H1 (cell line): ENCODE measurements at regions not wholly inside any gene's neighbourhood (a gene's known extent, or its start where the extent isn't known, plus 50 kb on each side); places are given as distances from the start of the nearest gene placed in this dataset.

ENCODE experiments used
- CTCF ChIA-PET: fragments of 300-600 bp; sonication (Branson Sonifier 250); formaldehyde crosslinking; loops from one replicate; lab custom pipeline; 2021; ENCODE audit not compliant: partially characterized antibody; lab: Charles Lee
- POLR2A ChIA-PET: fragments of 300-600 bp; sonication (Branson Sonifier 250); formaldehyde crosslinking; loops from one replicate; lab custom pipeline; 2021; ENCODE audit warnings: inconsistent platforms; ENCODE audit not compliant: partially characterized antibody; lab: Charles Lee
- DNase-seq, 2 experiments: peaks; one replicate each; pipeline versions ENCODE4 v3.0.0 to v3.0.0-alpha.2; 2010 to 2022; ENCODE audit warnings: low spot score in 2 of 2, low read depth in 1 of 2, mixed read lengths in 1 of 2
- FAIRE-seq: peaks from 2 replicates; lab custom pipeline; 2011; peaks lifted over from hg19 to GRCh38; lab: Jason Lieb, UNC
- H2AFZ ChIP-seq: 2 replicates; pipeline ENCODE4 v1.8.1; 2012; ENCODE audit warnings: low read length, inconsistent platforms
- H2AK5ac ChIP-seq: 2 replicates; pipeline ENCODE4 v1.6.1; 2013; ENCODE audit warnings: low read depth, low read length
- H2BK120ac ChIP-seq: replicated peaks from 2 replicates; pipeline ENCODE3; 2013; ENCODE audit warnings: low read depth, low read length, inconsistent platforms
- H2BK12ac ChIP-seq: 2 replicates; pipeline ENCODE4 v1.6.1; 2013; ENCODE audit warnings: low read depth, low read length
- H2BK15ac ChIP-seq: 2 replicates; pipeline ENCODE4 v1.6.1; 2013; ENCODE audit warnings: low read length
- H2BK20ac ChIP-seq: 2 replicates; pipeline ENCODE4 v1.6.1; 2013; ENCODE audit warnings: low read length
- H2BK5ac ChIP-seq: 2 replicates; pipeline ENCODE4 v1.6.1; 2013; ENCODE audit warnings: low read depth, low read length
- H3K14ac ChIP-seq: 2 replicates; pipeline ENCODE4 v1.6.1; 2013; ENCODE audit warnings: inconsistent platforms; ENCODE audit not compliant: insufficient read length
- H3K18ac ChIP-seq: 2 replicates; pipeline ENCODE4 v1.6.1; 2013; ENCODE audit warnings: low read length; ENCODE audit errors: extremely low read depth
- H3K23ac ChIP-seq: 2 replicates; pipeline ENCODE4 v1.6.1; 2013; ENCODE audit warnings: inconsistent platforms; ENCODE audit not compliant: insufficient read length
- H3K23me2 ChIP-seq: 2 replicates; pipeline ENCODE4 v1.6.1; 2013; ENCODE audit warnings: low read depth, low read length
- H3K27ac ChIP-seq: 2 replicates; pipeline ENCODE4 v1.6.1; 2011; ENCODE audit warnings: low read depth, low read length, inconsistent platforms
- H3K27me3 ChIP-seq, 4 experiments: replicated peaks in 1 of 4; 1 replicate in 1 of 4; 2 replicates in 3 of 4; pipeline versions ENCODE4 v1.6.1 to v1.8.1; 2011 to 2013; ENCODE audit warnings: low read length in 3 of 4, mild to moderate bottlenecking in 3 of 4, inconsistent platforms in 2 of 4, mixed read lengths in 2 of 4, moderate library complexity in 1 of 4; ENCODE audit not compliant: control insufficient read depth in 3 of 4, insufficient read depth in 3 of 4; ENCODE audit errors: extremely low read depth in 1 of 4
- H3K36me3 ChIP-seq, 4 experiments: 2 replicates each; pipeline versions ENCODE4 v1.6.1 to v1.8.1; 2011 to 2013; ENCODE audit warnings: mild to moderate bottlenecking in 4 of 4, low read length in 3 of 4, moderate library complexity in 2 of 4, control low read depth in 1 of 4, inconsistent platforms in 1 of 4; ENCODE audit not compliant: insufficient read depth in 4 of 4, control insufficient read depth in 2 of 4
- H3K4ac ChIP-seq: replicated peaks from 2 replicates; pipeline ENCODE3; 2013; ENCODE audit warnings: low read length, low read depth, mixed read lengths, inconsistent platforms; ENCODE audit not compliant: insufficient read length
- H3K4me1 ChIP-seq, 4 experiments: replicated peaks in 1 of 4; 1 replicate in 1 of 4; 2 replicates in 3 of 4; pipeline versions ENCODE4 v1.6.1 to v1.8.1; 2011 to 2013; ENCODE audit warnings: low read length in 3 of 4, inconsistent platforms in 2 of 4, mixed read lengths in 1 of 4; ENCODE audit not compliant: insufficient read depth in 4 of 4, control insufficient read depth in 3 of 4
- H3K4me2 ChIP-seq, 2 experiments: 2 replicates each; pipeline versions ENCODE4 v1.6.1 to v1.8.1; 2011 to 2013; ENCODE audit warnings: low read depth in 2 of 2, low read length in 2 of 2, control low read depth in 1 of 2, inconsistent platforms in 1 of 2, mild to moderate bottlenecking in 1 of 2; ENCODE audit not compliant: insufficient read depth in 1 of 2
- H3K4me3 ChIP-seq, 4 experiments: fragments of 200-600, 300-600 bp in 1 of 4; sonication (generic), shearing (Covaris generic), sonication (Bioruptor Twin) in 1 of 4; 2 replicates each; pipeline versions ENCODE4 v1.5.1 to v1.8.1; 2011 to 2016; ENCODE audit warnings: low read length in 4 of 4, low read depth in 3 of 4, control low read depth in 2 of 4, inconsistent platforms in 2 of 4, mild to moderate bottlenecking in 2 of 4, mixed read lengths in 1 of 4, moderate library complexity in 1 of 4; ENCODE audit not compliant: insufficient read depth in 2 of 4; ENCODE audit errors: extremely low read depth in 1 of 4
- H3K56ac ChIP-seq: replicated peaks from 2 replicates; pipeline ENCODE3; 2013; ENCODE audit warnings: low read depth, mild to moderate bottlenecking, mixed read lengths, low read length, inconsistent platforms; ENCODE audit not compliant: insufficient read length
- H3K79me1 ChIP-seq: 2 replicates; pipeline ENCODE4 v1.6.1; 2013; ENCODE audit warnings: low read depth, low read length, control low read depth
- H3K79me2 ChIP-seq, 2 experiments: 2 replicates each; pipeline versions ENCODE4 v1.6.1 to v1.8.1; 2012 to 2013; ENCODE audit warnings: low read length in 2 of 2, mild to moderate bottlenecking in 2 of 2, inconsistent platforms in 1 of 2; ENCODE audit not compliant: insufficient read depth in 2 of 2, control insufficient read depth in 1 of 2
- H3K9ac ChIP-seq, 4 experiments: replicated peaks in 1 of 4; 1 replicate in 1 of 4; 2 replicates in 3 of 4; pipeline versions ENCODE4 v1.6.1 to v1.8.1; 2011 to 2013; ENCODE audit warnings: low read depth in 3 of 4, low read length in 3 of 4, control low read depth in 2 of 4, mild to moderate bottlenecking in 2 of 4, moderate library complexity in 2 of 4, inconsistent platforms in 1 of 4; ENCODE audit errors: extremely low read depth in 1 of 4
- H3K9me3 ChIP-seq, 2 experiments: 2 replicates each; pipeline versions ENCODE4 v1.6.1 to v1.8.1; 2012 to 2013; ENCODE audit warnings: mild to moderate bottlenecking in 2 of 2, moderate library complexity in 2 of 2, control low read depth in 1 of 2, inconsistent platforms in 1 of 2, low read depth in 1 of 2, low read length in 1 of 2, mixed read lengths in 1 of 2; ENCODE audit not compliant: insufficient read depth in 2 of 2
- H4K20me1 ChIP-seq, 2 experiments: replicated peaks in 1 of 2; 2 replicates each; pipeline versions ENCODE3 to v1.8.1; 2011 to 2013; ENCODE audit warnings: inconsistent platforms in 2 of 2, low read length in 2 of 2, mild to moderate bottlenecking in 1 of 2; ENCODE audit not compliant: insufficient read depth in 2 of 2, control insufficient read depth in 1 of 2
- H4K5ac ChIP-seq: 2 replicates; pipeline ENCODE4 v1.6.1; 2013; ENCODE audit warnings: low read length, low read depth, mixed read lengths, inconsistent platforms; ENCODE audit not compliant: insufficient read length
- H4K8ac ChIP-seq: 2 replicates; pipeline ENCODE4 v1.8.0; 2013; ENCODE audit warnings: mild to moderate bottlenecking, moderate library complexity, low read length, inconsistent platforms; ENCODE audit not compliant: insufficient read depth; ENCODE audit errors: extremely low read depth
- H4K91ac ChIP-seq: replicated peaks from 2 replicates; pipeline ENCODE3; 2013; ENCODE audit warnings: low read length, mixed read lengths, inconsistent platforms; ENCODE audit not compliant: insufficient read length
- ASH2L ChIP-seq: fragments of 200-600, 300-600 bp; sonication (generic); IDR thresholded peaks from one replicate; pipeline ENCODE4 v1.7.1; 2017; ENCODE audit warnings: low read length
- CHD1 ChIP-seq: IDR thresholded peaks from 2 replicates; pipeline ENCODE4 v1.6.1; 2012; ENCODE audit warnings: low read depth, low read length, improper control_type of control experiment
- EP300 ChIP-seq, 2 experiments: IDR thresholded peaks; 1 replicate in 1 of 2; 2 replicates in 1 of 2; pipeline ENCODE4 v1.6.1; 2011 to 2012; ENCODE audit warnings: low read depth in 2 of 2, low read length in 2 of 2, mild to moderate bottlenecking in 2 of 2, borderline replicate concordance in 1 of 2, inconsistent platforms in 1 of 2, moderate library complexity in 1 of 2
- EZH2 ChIP-seq: fragments of 200-600 bp; sonication (generic); IDR thresholded peaks from 2 replicates; pipeline ENCODE4 v1.7.1; 2012; ENCODE audit warnings: low read depth, mild to moderate bottlenecking, moderate library complexity, low read length, inconsistent platforms; ENCODE audit not compliant: severe bottlenecking
- HDAC2 ChIP-seq, 2 experiments: fragments of 300-600 bp in 1 of 2; sonication (generic) in 1 of 2; IDR thresholded peaks; 2 replicates each; pipeline ENCODE4 v1.6.1; 2011 to 2012; ENCODE audit warnings: low read depth in 2 of 2, low read length in 2 of 2, mild to moderate bottlenecking in 2 of 2, moderate library complexity in 2 of 2, borderline replicate concordance in 1 of 2, inconsistent platforms in 1 of 2
- MAFK ChIP-seq: IDR thresholded peaks from 2 replicates; pipeline ENCODE4 v1.6.1; 2012; ENCODE audit warnings: low read depth, mild to moderate bottlenecking, improper control_type of control experiment, low read length
- RBBP5 ChIP-seq: IDR thresholded peaks from 2 replicates; pipeline ENCODE4 v1.7.1; 2012; ENCODE audit warnings: low read depth, mild to moderate bottlenecking, inconsistent platforms, low read length, moderate library complexity, borderline replicate concordance
- RFX5 ChIP-seq: IDR thresholded peaks from 2 replicates; pipeline ENCODE4 v1.6.1; 2011; ENCODE audit warnings: low read depth, low read length, improper control_type of control experiment, borderline replicate concordance
- RNF2 ChIP-seq: fragments of 200-900, 300-1000 bp; sonication (generic); IDR thresholded peaks from 2 replicates; pipeline ENCODE4 v1.7.1; 2016; ENCODE audit warnings: borderline replicate concordance, low read depth, mild to moderate bottlenecking, antibody characterized with exemption, low read length; ENCODE audit not compliant: poor library complexity, severe bottlenecking; ENCODE audit errors: missing control alignments
- RXRA ChIP-seq: IDR thresholded peaks from 2 replicates; pipeline ENCODE4 v1.6.1; 2011; ENCODE audit warnings: low read depth, mild to moderate bottlenecking, low read length, moderate library complexity; ENCODE audit not compliant: insufficient read depth
- SAP30 ChIP-seq: fragments of 300-600 bp; sonication (generic); IDR thresholded peaks from 2 replicates; pipeline ENCODE4 v1.7.1; 2012; ENCODE audit warnings: low read length, moderate library complexity, mild to moderate bottlenecking, inconsistent platforms; ENCODE audit not compliant: insufficient read depth, insufficient replicate concordance
- SIRT6 ChIP-seq: IDR thresholded peaks from one replicate; pipeline ENCODE4 v1.7.1; 2012; ENCODE audit warnings: low read length, inconsistent platforms
- WGBS, 2 experiments: shearing (Covaris generic) in 1 of 2; methylation state at CpG; one replicate each; pipeline versions ENCODE4 v1.1.6 to v1.1.7; 2013 to 2015; ENCODE audit warnings: low lambda C conversion rate in 2 of 2, mixed read lengths in 2 of 2, inconsistent platforms in 1 of 2, low coverage in 1 of 2, missing lambda C conversion rate in 1 of 2; ENCODE audit not compliant: insufficient replicate concordance in 2 of 2, insufficient coverage in 1 of 2, insufficient read length in 1 of 2; ENCODE audit errors: extremely low coverage in 1 of 2, missing lambda C conversion rate in 1 of 2; 5-methylcytosine and 5-hydroxymethylcytosine counted together

- WGBS, 2 experiments, result 92% methylated on average over 13 of the region's 13 CpGs; no CpG with 5 or more reads in 1 of the 2 experiments
- no peak for TF ChIP-seq HDAC2 (IDR thresholded peaks at IDR 0.05; ENCODE audit: borderline replicate concordance in 1 of 2, low read depth in 2 of 2, low read length in 2 of 2)
- TF ChIP-seq CHD1, result no peak
- no peak for TF ChIP-seq RBBP5
- TF ChIP-seq MAFK, result no peak
- no peak for TF ChIP-seq EP300 (IDR thresholded peaks at IDR 0.05; ENCODE audit: borderline replicate concordance in 1 of 2, low read depth in 2 of 2, low read length in 2 of 2)
- no peak for TF ChIP-seq SAP30
- TF ChIP-seq SIRT6, result no peak
- no peak for TF ChIP-seq RXRA
- no peak for TF ChIP-seq EZH2
- TF ChIP-seq RFX5, result no peak
- no peak for TF ChIP-seq RNF2
- no peak for TF ChIP-seq ASH2L
Observed at GRCh38 chr22:49362211-49362839, 465.3 kb downstream of the BRD1 start.

More at GRCh38 chr22:49362211-49362839, 465.3 kb downstream of the BRD1 start:
- no peak overlapping the region for H3K14ac ChIP-seq
- no peak overlapping the region for H3K4me3 ChIP-seq
- no peak overlapping the region for H3K9ac ChIP-seq
- DNase-seq, result peak in 1 of 2 experiments; percentile 1
- no peak overlapping the region for H4K5ac ChIP-seq
- H3K4me2 ChIP-seq, result no peak overlapping the region
- no peak overlapping the region for H4K91ac ChIP-seq
- H3K23me2 ChIP-seq, result no peaks in the 10 kb centered on the region
- H3K18ac ChIP-seq, result no peak overlapping the region
- no peak overlapping the region for H4K8ac ChIP-seq
- no peak for FAIRE-seq
- no peak overlapping the region for H2AFZ ChIP-seq
- ChIA-PET CTCF (no interaction called here), POLR2A (no interaction called here)
- H3K9me3 ChIP-seq, result peaks cover 0 to 7% of the 10 kb centered on the region in 2 experiments; a peak in 1 of 4 replicates
- H2BK12ac ChIP-seq, result no peak overlapping the region
- H3K23ac ChIP-seq, result no peak overlapping the region
- H2BK5ac ChIP-seq, result no peak overlapping the region
- no peak overlapping the region for H3K4ac ChIP-seq
- no peak overlapping the region for H3K56ac ChIP-seq
- H3K36me3 ChIP-seq, result no peaks in the 10 kb centered on the region
- H3K27me3 ChIP-seq, result no peaks in the 10 kb centered on the region
- H2BK20ac ChIP-seq, result no peak overlapping the region
- no peaks in the 10 kb centered on the region for H3K79me1 ChIP-seq
- H4K20me1 ChIP-seq, result peaks cover 0 to 2% of the 10 kb centered on the region in 2 experiments
- no peaks in the 10 kb centered on the region for H3K79me2 ChIP-seq
- no peak overlapping the region for H3K27ac ChIP-seq
- H2BK15ac ChIP-seq, result no peak overlapping the region
- no peak overlapping the region for H2BK120ac ChIP-seq
- H2AK5ac ChIP-seq, result no peak overlapping the region
- H3K4me1 ChIP-seq, result no peaks in the 10 kb centered on the region
